ENCODE measurements at regions not wholly inside any gene's neighbourhood (a gene's known extent, or its start where the extent isn't known, plus 50 kb on each side); places are given as distances from the start of the nearest gene placed in this dataset.

- H3K4me1 ChIP-seq (ENCODE audit: control insufficient read depth, extremely low read depth, insufficient read depth, low read length): peaks cover 4% of the 10 kb centered on the region
- H3K9ac ChIP-seq (replicated peaks; ENCODE audit: extremely low read depth, insufficient read depth, low read length): no peak overlapping the region
- no peaks in the 10 kb centered on the region for H3K27me3 ChIP-seq (ENCODE audit: control insufficient read depth in 2 of 2, insufficient read depth in 2 of 2, low read length in 2 of 2)
- H3K36me3 ChIP-seq (ENCODE audit: control insufficient read depth in 2 of 2, extremely low read depth in 1 of 2, insufficient read depth in 2 of 2, low read length in 2 of 2): no peaks in the 10 kb centered on the region
- H3K9me1 ChIP-seq (replicated peaks; ENCODE audit: control insufficient read depth, extremely low read depth, insufficient read depth, low read length): no peaks in the 10 kb centered on the region
- no TSS peak for BruUV-seq (replicated peaks)
- no peak overlapping the region for H3K4me3 ChIP-seq (replicated peaks in 1 of 3; ENCODE audit: insufficient read depth in 1 of 3, low read depth in 1 of 3, low read length in 3 of 3)
- ChIA-PET POLR2A (no interaction called here), CTCF (no interaction called here)
- no peak overlapping the region for H3K4me2 ChIP-seq (ENCODE audit: insufficient read depth, low read length)
- H3K79me2 ChIP-seq (ENCODE audit: control insufficient read depth, insufficient read depth, low read length): no peaks in the 10 kb centered on the region
- TF ChIP-seq MAX (IDR thresholded peaks at IDR 0.05; ENCODE audit: insufficient read depth, insufficient read length): no peak
- TF ChIP-seq POLR2A (IDR thresholded peaks at IDR 0.05; ENCODE audit: low read depth, low read length): no peak
- no peak for TF ChIP-seq CTCF (IDR thresholded peaks at IDR 0.05; ENCODE audit: extremely low read depth in 1 of 2, insufficient read depth in 1 of 2, low read depth in 1 of 2, low read length in 2 of 2)
- no peak for TF ChIP-seq FOS (IDR thresholded peaks at IDR 0.05; ENCODE audit: borderline replicate concordance, insufficient read depth, low read length)
- no peak for TF ChIP-seq GATA2 (IDR thresholded peaks at IDR 0.05; ENCODE audit: insufficient read depth, insufficient read length, low read depth, low read length)
- TF ChIP-seq POLR2AphosphoS5 (IDR thresholded peaks at IDR 0.05; ENCODE audit: insufficient read depth, low read depth, low read length): no peak
- no peaks in the 10 kb centered on the region for H4K20me1 ChIP-seq (replicated peaks; ENCODE audit: control insufficient read depth, extremely low read depth, insufficient read depth, low read length)
- H3K9me3 ChIP-seq (replicated peaks; ENCODE audit: control insufficient read depth, insufficient read depth, low read length): no peaks in the 10 kb centered on the region
- intact Hi-C loops (cut with micrococcal nuclease) (no loop called here), dilution Hi-C loops (cut with MboI; ENCODE audit: extremely low pct_ligation_motif_present, low sequenced_read_pairs) (no loop called here)
- no peak for FAIRE-seq
- H3K27ac ChIP-seq (ENCODE audit: insufficient read depth, low read depth, low read length): no peak overlapping the region
- no peak for DNase-seq (ENCODE audit: low read depth, low spot score)
- H2AFZ ChIP-seq (ENCODE audit: low read depth, low read length): no peak overlapping the region
Measured at GRCh38 chr12:42707312-42708226, 118.0 kb upstream of the PRICKLE1 start.

Measured in endothelial cell of umbilical vein (primary cell).